NCI-H2227 (cell line): ENCODE measurements at regions not wholly inside any gene's neighbourhood (a gene's known extent, or its start where the extent isn't known, plus 50 kb on each side); places are given as distances from the start of the nearest gene placed in this dataset.
"Not testable (repeated sequence)": the region's sequence is repeated elsewhere in the genome, so short reads cannot be mapped to it uniquely, and the experiment has no call there.

Experiments used
- DNase-seq: peaks from one replicate; lab custom pipeline; 2025; ENCODE audit not compliant: unreplicated experiment; lab: John Stamatoyannopoulos, UW

- DNase-seq: no peak
These were observed 226.6 kb upstream of the TENM4 start for GRCh38 chr11:79667380-79667779.

- no peak for DNase-seq
These were observed 222.2 kb upstream of the TENM4 start for GRCh38 chr11:79663017-79663416.

- DNase-seq: no peak
These were observed 220.5 kb upstream of the TENM4 start for GRCh38 chr11:79661373-79661772.

- no peak for DNase-seq
These were observed 208.1 kb upstream of the TENM4 start for GRCh38 chr11:79648766-79649520.

- no peak for DNase-seq
These were observed 196.4 kb upstream of the TENM4 start for GRCh38 chr11:79637219-79637618.

- DNase-seq: no peak
These were observed 194.1 kb upstream of the TENM4 start for GRCh38 chr11:79634905-79635304.

- no peak for DNase-seq
These were observed 186.5 kb upstream of the TENM4 start for GRCh38 chr11:79627281-79627680.

GRCh38 chr11:79626135-79627075 is 185.6 kb upstream of the TENM4 start:
- DNase-seq: no peak

GRCh38 chr11:79623375-79623774 is 182.5 kb upstream of the TENM4 start:
- no peak for DNase-seq

- no peak for DNase-seq
These were observed 176.7 kb upstream of the TENM4 start for GRCh38 chr11:79617561-79617960.

GRCh38 chr11:79616392-79616851 is 175.6 kb upstream of the TENM4 start:
- no peak for DNase-seq

GRCh38 chr11:79615425-79615824 is 174.6 kb upstream of the TENM4 start:
- no peak for DNase-seq

GRCh38 chr11:79610678-79611077 is 169.8 kb upstream of the TENM4 start:
- DNase-seq: no peak

- no peak for DNase-seq
These were observed 169.3 kb upstream of the TENM4 start for GRCh38 chr11:79610139-79610538.

GRCh38 chr11:79609511-79609910 is 168.7 kb upstream of the TENM4 start:
- DNase-seq: no peak

GRCh38 chr11:79606461-79606860 is 165.6 kb upstream of the TENM4 start:
- DNase-seq: not testable (repeated sequence)

- no peak for DNase-seq
These were observed 159.9 kb upstream of the TENM4 start for GRCh38 chr11:79600711-79601110.

- no peak for DNase-seq
These were observed 154.0 kb upstream of the TENM4 start for GRCh38 chr11:79594834-79595233.

GRCh38 chr11:79592824-79593223 is 152.0 kb upstream of the TENM4 start:
- DNase-seq: no peak

GRCh38 chr11:79592406-79592805 is 151.6 kb upstream of the TENM4 start:
- no peak for DNase-seq

- DNase-seq: no peak
These were observed 141.6 kb upstream of the TENM4 start for GRCh38 chr11:79582434-79582833.

GRCh38 chr11:79579063-79579462 is 138.2 kb upstream of the TENM4 start:
- DNase-seq: no peak
